HEK293 (cell line): ENCODE measurements at regions not wholly inside any gene's neighbourhood (a gene's known extent, or its start where the extent isn't known, plus 50 kb on each side); places are given as distances from the start of the nearest gene placed in this dataset.

Experiments used
- CTCF ChIA-PET: fragments of 350-600 bp; formaldehyde crosslinking; extraction: SDS; loops from one replicate; lab custom pipeline; 2021; ENCODE audit warnings: antibody characterized with exemption; lab: Yijun Ruan, JAX
- POLR2A ChIA-PET: fragments of 300-600 bp; formaldehyde crosslinking; extraction: SDS; loops from one replicate; lab custom pipeline; 2020; ENCODE audit warnings: antibody characterized with exemption, inconsistent platforms; lab: Yijun Ruan, JAX
- H3K27ac ChIP-seq: fragments of 200-500 bp; sonication (Bioruptor generic); 2 replicates; pipeline ENCODE4 v1.5.1; 2014; ENCODE audit warnings: low read depth, low read length, control low read depth, inconsistent platforms; ENCODE audit errors: extremely low read depth
- H3K36me3 ChIP-seq, 2 experiments: fragments of 200-500 bp in 1 of 2; sonication (Bioruptor generic) in 1 of 2; 1 replicate in 1 of 2; 2 replicates in 1 of 2; pipeline ENCODE4 v1.5.1; 2014 to 2017; ENCODE audit warnings: inconsistent platforms in 2 of 2, low read length in 2 of 2; ENCODE audit not compliant: control insufficient read depth in 2 of 2, insufficient read depth in 1 of 2
- H3K4me1 ChIP-seq: fragments of 200-500 bp; sonication (Bioruptor generic); 2 replicates; pipeline ENCODE4 v1.5.1; 2014; ENCODE audit warnings: mild to moderate bottlenecking, low read length, inconsistent platforms; ENCODE audit not compliant: control insufficient read depth, insufficient read depth
- H3K4me3 ChIP-seq: 2 replicates; pipeline ENCODE4 v1.5.1; 2011; ENCODE audit warnings: low read depth, mild to moderate bottlenecking, control low read depth, low read length, moderate library complexity
- H3K9me3 ChIP-seq: fragments of 200-500 bp; sonication (Bioruptor generic); 2 replicates; pipeline ENCODE4 v1.5.1; 2014; ENCODE audit warnings: low read depth, low read length, inconsistent platforms; ENCODE audit not compliant: control insufficient read depth, insufficient read depth
- KLF9 ChIP-seq: fragments of 450-650 bp; formaldehyde crosslinking; IDR thresholded peaks from 2 replicates; pipeline ENCODE4 v1.5.1; 2016; ENCODE audit warnings: missing biosample characterization, missing genetic modification characterization, low read depth
- TCF7L2 ChIP-seq: IDR thresholded peaks from 2 replicates; pipeline ENCODE4 v1.6.1; 2011; ENCODE audit warnings: low read depth, mild to moderate bottlenecking, inconsistent platforms, low read length, moderate library complexity, borderline replicate concordance
- ZBTB17 ChIP-seq: fragments of 450-650 bp; formaldehyde crosslinking; IDR thresholded peaks from 2 replicates; pipeline ENCODE4 v1.5.1; 2016; ENCODE audit warnings: missing biosample characterization, missing genetic modification characterization
- ZNF140 ChIP-seq: fragments of 450-650 bp; formaldehyde crosslinking; IDR thresholded peaks from 2 replicates; pipeline ENCODE4 v1.5.1; 2016; ENCODE audit warnings: missing biosample characterization, missing genetic modification characterization
- ZNF157 ChIP-seq: fragments of 450-650 bp; formaldehyde crosslinking; IDR thresholded peaks from 2 replicates; pipeline ENCODE4 v1.5.1; 2016; ENCODE audit warnings: missing biosample characterization, missing genetic modification characterization
- ZNF16 ChIP-seq: fragments of 450-650 bp; formaldehyde crosslinking; IDR thresholded peaks from 2 replicates; pipeline ENCODE4 v1.5.1; 2016; ENCODE audit warnings: low read depth, missing biosample characterization, missing genetic modification characterization
- ZNF23 ChIP-seq: fragments of 450-650 bp; formaldehyde crosslinking; IDR thresholded peaks from 2 replicates; pipeline ENCODE4 v1.5.1; 2016; ENCODE audit warnings: missing biosample characterization, missing genetic modification characterization, borderline replicate concordance
- ZNF350 ChIP-seq: fragments of 450-650 bp; formaldehyde crosslinking; IDR thresholded peaks from 2 replicates; pipeline ENCODE4 v1.5.0; 2017; ENCODE audit warnings: missing biosample characterization, mild to moderate bottlenecking, missing genetic modification characterization
- ZNF423 ChIP-seq: fragments of 450-650 bp; formaldehyde crosslinking; IDR thresholded peaks from 2 replicates; pipeline ENCODE4 v1.5.1; 2016; ENCODE audit warnings: missing biosample characterization, missing genetic modification characterization
- ZNF544 ChIP-seq: fragments of 450-650 bp; formaldehyde crosslinking; IDR thresholded peaks from 2 replicates; pipeline ENCODE4 v1.5.0; 2017; ENCODE audit warnings: missing biosample characterization, missing genetic modification characterization
- ZNF555 ChIP-seq: fragments of 450-650 bp; formaldehyde crosslinking; conservative IDR thresholded peaks from 2 replicates; pipeline ENCODE4 v1.5.1; 2017; ENCODE audit warnings: missing biosample characterization, mild to moderate bottlenecking, missing genetic modification characterization, inconsistent platforms
- ZNF571 ChIP-seq: fragments of 450-650 bp; formaldehyde crosslinking; IDR thresholded peaks from 2 replicates; pipeline ENCODE4 v1.5.0; 2017; ENCODE audit warnings: missing biosample characterization, missing genetic modification characterization
- ZNF596 ChIP-seq: fragments of 450-650 bp; IDR thresholded peaks from 2 replicates; pipeline ENCODE4 v1.5.0; 2018; ENCODE audit warnings: missing biosample characterization, mild to moderate bottlenecking, missing genetic modification characterization, moderate library complexity
- ZNF600 ChIP-seq: fragments of 450-650 bp; formaldehyde crosslinking; IDR thresholded peaks from 2 replicates; pipeline ENCODE4 v1.5.1; 2016; ENCODE audit warnings: missing biosample characterization, missing genetic modification characterization
- TF ChIP-seq, protein P1 (sequence below): fragments of 450-650 bp; formaldehyde crosslinking; optimal IDR thresholded peaks from 2 replicates; pipeline ENCODE3; 2016; ENCODE audit warnings: missing biosample characterization, mild to moderate bottlenecking, missing genetic modification characterization
- TF ChIP-seq, protein P2 (sequence below): fragments of 450-650 bp; formaldehyde crosslinking; IDR thresholded peaks from 2 replicates; pipeline ENCODE4 v1.5.1; 2016; ENCODE audit warnings: missing biosample characterization, missing genetic modification characterization
- TF ChIP-seq, protein P3 (sequence below): fragments of 450-650 bp; formaldehyde crosslinking; IDR thresholded peaks from 2 replicates; pipeline ENCODE4 v1.5.1; 2016; ENCODE audit warnings: missing biosample characterization, missing genetic modification characterization, low read depth
- TF ChIP-seq, protein P4 (sequence below): fragments of 450-650 bp; formaldehyde crosslinking; IDR thresholded peaks from 2 replicates; pipeline ENCODE4 v1.5.1; 2016; ENCODE audit warnings: missing biosample characterization, missing genetic modification characterization

GRCh38 chr10:120012566-120012965 lies 120.0 kb downstream of the SEC23IP start:
- ChIA-PET CTCF (interaction anchor here (0.6 kb wide), 1 partner anchor 32 kb away, joined by 3 read pairs; no protein-coding TSS in a partner anchor), POLR2A (no interaction called here)
- TF ChIP-seq ZNF596 (tag by site-specific recombination) (no peak), ZNF423 (tag by site-specific recombination) (no peak), ZNF157 (tag by site-specific recombination) (no peak), ZNF544 (tag by site-specific recombination) (no peak), ZNF555 (tag by site-specific recombination) (no peak), TCF7L2 (no peak), KLF9 (tag by site-specific recombination) (no peak), ZNF350 (no peak), ZNF140 (tag by site-specific recombination) (no peak), ZNF571 (tag by site-specific recombination) (no peak), ZBTB17 (no peak)
- TF ChIP-seq, protein P1, sequence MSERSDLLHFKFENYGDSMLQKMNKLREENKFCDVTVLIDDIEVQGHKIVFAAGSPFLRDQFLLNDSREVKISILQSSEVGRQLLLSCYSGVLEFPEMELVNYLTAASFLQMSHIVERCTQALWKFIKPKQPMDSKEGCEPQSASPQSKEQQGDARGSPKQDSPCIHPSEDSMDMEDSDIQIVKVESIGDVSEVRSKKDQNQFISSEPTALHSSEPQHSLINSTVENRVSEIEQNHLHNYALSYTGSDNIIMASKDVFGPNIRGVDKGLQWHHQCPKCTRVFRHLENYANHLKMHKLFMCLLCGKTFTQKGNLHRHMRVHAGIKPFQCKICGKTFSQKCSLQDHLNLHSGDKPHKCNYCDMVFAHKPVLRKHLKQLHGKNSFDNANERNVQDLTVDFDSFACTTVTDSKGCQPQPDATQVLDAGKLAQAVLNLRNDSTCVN = no peak
- TF ChIP-seq, protein P2, sequence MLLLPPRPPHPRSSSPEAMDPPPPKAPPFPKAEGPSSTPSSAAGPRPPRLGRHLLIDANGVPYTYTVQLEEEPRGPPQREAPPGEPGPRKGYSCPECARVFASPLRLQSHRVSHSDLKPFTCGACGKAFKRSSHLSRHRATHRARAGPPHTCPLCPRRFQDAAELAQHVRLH (tag by site-specific recombination) = no peak
- TF ChIP-seq, protein P3, sequence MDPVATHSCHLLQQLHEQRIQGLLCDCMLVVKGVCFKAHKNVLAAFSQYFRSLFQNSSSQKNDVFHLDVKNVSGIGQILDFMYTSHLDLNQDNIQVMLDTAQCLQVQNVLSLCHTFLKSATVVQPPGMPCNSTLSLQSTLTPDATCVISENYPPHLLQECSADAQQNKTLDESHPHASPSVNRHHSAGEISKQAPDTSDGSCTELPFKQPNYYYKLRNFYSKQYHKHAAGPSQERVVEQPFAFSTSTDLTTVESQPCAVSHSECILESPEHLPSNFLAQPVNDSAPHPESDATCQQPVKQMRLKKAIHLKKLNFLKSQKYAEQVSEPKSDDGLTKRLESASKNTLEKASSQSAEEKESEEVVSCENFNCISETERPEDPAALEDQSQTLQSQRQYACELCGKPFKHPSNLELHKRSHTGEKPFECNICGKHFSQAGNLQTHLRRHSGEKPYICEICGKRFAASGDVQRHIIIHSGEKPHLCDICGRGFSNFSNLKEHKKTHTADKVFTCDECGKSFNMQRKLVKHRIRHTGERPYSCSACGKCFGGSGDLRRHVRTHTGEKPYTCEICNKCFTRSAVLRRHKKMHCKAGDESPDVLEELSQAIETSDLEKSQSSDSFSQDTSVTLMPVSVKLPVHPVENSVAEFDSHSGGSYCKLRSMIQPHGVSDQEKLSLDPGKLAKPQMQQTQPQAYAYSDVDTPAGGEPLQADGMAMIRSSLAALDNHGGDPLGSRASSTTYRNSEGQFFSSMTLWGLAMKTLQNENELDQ = no peak
- TF ChIP-seq, protein P4, sequence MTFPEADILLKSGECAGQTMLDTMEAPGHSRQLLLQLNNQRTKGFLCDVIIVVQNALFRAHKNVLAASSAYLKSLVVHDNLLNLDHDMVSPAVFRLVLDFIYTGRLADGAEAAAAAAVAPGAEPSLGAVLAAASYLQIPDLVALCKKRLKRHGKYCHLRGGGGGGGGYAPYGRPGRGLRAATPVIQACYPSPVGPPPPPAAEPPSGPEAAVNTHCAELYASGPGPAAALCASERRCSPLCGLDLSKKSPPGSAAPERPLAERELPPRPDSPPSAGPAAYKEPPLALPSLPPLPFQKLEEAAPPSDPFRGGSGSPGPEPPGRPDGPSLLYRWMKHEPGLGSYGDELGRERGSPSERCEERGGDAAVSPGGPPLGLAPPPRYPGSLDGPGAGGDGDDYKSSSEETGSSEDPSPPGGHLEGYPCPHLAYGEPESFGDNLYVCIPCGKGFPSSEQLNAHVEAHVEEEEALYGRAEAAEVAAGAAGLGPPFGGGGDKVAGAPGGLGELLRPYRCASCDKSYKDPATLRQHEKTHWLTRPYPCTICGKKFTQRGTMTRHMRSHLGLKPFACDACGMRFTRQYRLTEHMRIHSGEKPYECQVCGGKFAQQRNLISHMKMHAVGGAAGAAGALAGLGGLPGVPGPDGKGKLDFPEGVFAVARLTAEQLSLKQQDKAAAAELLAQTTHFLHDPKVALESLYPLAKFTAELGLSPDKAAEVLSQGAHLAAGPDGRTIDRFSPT (tag by site-specific recombination) = no peak
- H3K9me3 ChIP-seq = no peaks in the 10 kb centered on the region
- no peaks in the 10 kb centered on the region for H3K36me3 ChIP-seq
- H3K4me1 ChIP-seq = no peaks in the 10 kb centered on the region
- no peak overlapping the region for H3K27ac ChIP-seq
- no peak overlapping the region for H3K4me3 ChIP-seq

DNA sequence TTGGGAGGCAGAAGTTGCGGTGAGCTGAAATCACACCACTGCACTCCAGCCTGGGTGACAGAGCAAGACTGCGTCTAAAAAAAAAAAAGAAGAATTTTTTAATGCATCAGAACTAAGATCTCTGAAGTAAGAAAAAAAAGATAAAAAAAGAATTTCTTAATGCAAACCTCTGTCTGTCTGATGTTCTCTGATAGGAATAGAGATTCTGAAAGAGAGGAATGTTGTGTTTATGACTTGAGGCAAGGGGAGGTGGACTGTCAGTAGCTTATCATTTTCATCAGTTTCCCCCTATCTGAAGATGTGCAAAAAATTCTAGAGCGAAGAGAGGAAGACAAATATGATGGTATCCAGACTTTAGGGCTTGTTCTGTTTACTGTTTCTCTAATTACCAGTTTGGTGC lies 121.5 kb downstream of the SEC23IP start:
- POLR2A ChIA-PET = no interaction called here
- no peaks in the 10 kb centered on the region for H3K4me1 ChIP-seq
- no peak for TF ChIP-seq ZNF16 (tag by site-specific recombination)
- no peak for TF ChIP-seq ZNF600 (tag by site-specific recombination)
- TF ChIP-seq ZNF23 = no peak
- TF ChIP-seq, all 188 proteins: peak for 0
- Histone ChIP-seq H3K36me3 (no peaks in the 10 kb centered on the region), H3K27ac (no peak overlapping the region), H3K4me3 (no peak overlapping the region), H3K9me3 (no peaks in the 10 kb centered on the region)
- CTCF ChIA-PET = interaction anchor here (0.6 to 1.3 kb wide), 4 partner anchors 10 to 709 kb away, joined by 3 to 9 read pairs (median 4); no protein-coding TSS in a partner anchor
